ENCODE measurements at regions not wholly inside any gene's neighbourhood (a gene's known extent, or its start where the extent isn't known, plus 50 kb on each side); places are given as distances from the start of the nearest gene placed in this dataset.

GRCh38 chr14:48243900-48244299 is 568.5 kb upstream of the MDGA2 start:
- TF ChIP-seq GABPA (IDR thresholded peaks at IDR 0.05; ENCODE audit: low read depth): no peak
- no peak for TF ChIP-seq YY1 (IDR thresholded peaks at IDR 0.05; ENCODE audit: low read depth)
- TF ChIP-seq USF1 (IDR thresholded peaks at IDR 0.05; ENCODE audit: borderline replicate concordance, low read depth): no peak
- no peak for TF ChIP-seq SMC3 (IDR thresholded peaks at IDR 0.05; ENCODE audit: low read depth, low read length)

All from SK-N-SH (cell line).